K562 (cell line): ENCODE measurements at regions not wholly inside any gene's neighbourhood (a gene's known extent, or its start where the extent isn't known, plus 50 kb on each side); places are given as distances from the start of the nearest gene placed in this dataset.

Source experiments
- CBX2 ChIP-seq: fragments of 200-600 bp; sonication (generic); IDR thresholded peaks from one replicate; pipeline ENCODE4 v1.6.1; 2012; ENCODE audit warnings: mild to moderate bottlenecking, low read length, inconsistent platforms; ENCODE audit not compliant: insufficient read depth, poor library complexity, severe bottlenecking
- CEBPB ChIP-seq: fragments of 450-650 bp; IDR thresholded peaks from 2 replicates; pipeline ENCODE4 v1.6.1; 2016; ENCODE audit warnings: missing genetic modification characterization, missing compliant biosample characterization
- CEBPG ChIP-seq, 3 experiments: fragments of 200-800 bp in 1 of 3; sonication (Bioruptor generic) in 1 of 3; sonication (generic) in 1 of 3; formaldehyde crosslinking in 1 of 3; IDR thresholded peaks in 2 of 3; conservative IDR thresholded peaks in 1 of 3; 2 replicates each; pipeline versions ENCODE4 v1.6.1 to v1.8.0; 2016 to 2022; ENCODE audit warnings: missing compliant biosample characterization in 2 of 3, missing genetic modification characterization in 2 of 3, mild to moderate bottlenecking in 1 of 3, missing genetic modification reagents in 1 of 3
- EHMT2 ChIP-seq: fragments of 450-650 bp; IDR thresholded peaks from 2 replicates; pipeline ENCODE4 v1.6.1; 2018; ENCODE audit warnings: antibody characterized with exemption
- EP300 ChIP-seq: IDR thresholded peaks from 2 replicates; pipeline ENCODE4 v1.6.1; 2012; ENCODE audit warnings: low read length, improper control_type of control experiment
- EP400 ChIP-seq: fragments of 450-650 bp; IDR thresholded peaks from 2 replicates; pipeline ENCODE4 v1.6.1; 2017; ENCODE audit warnings: antibody characterized with exemption, mild to moderate bottlenecking, moderate library complexity
- ESRRA ChIP-seq: fragments of 450-650 bp; IDR thresholded peaks from 2 replicates; pipeline ENCODE4 v1.6.1; 2014; ENCODE audit warnings: low read depth, mild to moderate bottlenecking, moderate library complexity, borderline replicate concordance
- GABPA ChIP-seq: fragments of 200-800 bp; sonication (Bioruptor generic); conservative IDR thresholded peaks from 2 replicates; pipeline ENCODE4 v1.6.1; 2016; ENCODE audit warnings: low read depth, missing genetic modification characterization, missing compliant biosample characterization
- HMG20B ChIP-seq: fragments of 250-450 bp; sonication (Bioruptor Pico); IDR thresholded peaks from 2 replicates; pipeline ENCODE4 v1.5.0; 2021; ENCODE audit warnings: mild to moderate bottlenecking
- HMGN3 ChIP-seq: IDR thresholded peaks from 2 replicates; pipeline ENCODE4 v1.6.1; 2011; ENCODE audit warnings: borderline replicate concordance, low read depth, mild to moderate bottlenecking, mixed read lengths, low read length; ENCODE audit not compliant: insufficient read length; ENCODE audit errors: extremely low read depth
- HOXB6 ChIP-seq: fragments of 250-450 bp; sonication (Bioruptor Pico); IDR thresholded peaks from 2 replicates; pipeline ENCODE4 v1.5.1; 2022; ENCODE audit warnings: mild to moderate bottlenecking, borderline replicate concordance
- JUN ChIP-seq, 2 experiments: sonication (generic) in 1 of 2; formaldehyde crosslinking in 1 of 2; IDR thresholded peaks; 2 replicates each; pipeline versions ENCODE4 v1.6.1 to v1.8.0; 2012 to 2022; ENCODE audit warnings: borderline replicate concordance in 2 of 2, mild to moderate bottlenecking in 2 of 2, improper control_type of control experiment in 1 of 2, low read depth in 1 of 2, low read length in 1 of 2, missing genetic modification reagents in 1 of 2
- MECOM ChIP-seq: fragments of 250-450 bp; sonication (Bioruptor Pico); IDR thresholded peaks from 2 replicates; pipeline ENCODE4 v1.8.0; 2022; ENCODE audit warnings: inconsistent platforms
- NCOA2 ChIP-seq, 2 experiments: fragments of 450-650 bp; IDR thresholded peaks; 2 replicates each; pipeline ENCODE4 v1.6.1; 2018; ENCODE audit warnings: mild to moderate bottlenecking in 2 of 2, moderate library complexity in 1 of 2; ENCODE audit not compliant: partially characterized antibody in 2 of 2
- NEUROD1 ChIP-seq: fragments of 150-350 bp; IDR thresholded peaks from 2 replicates; pipeline ENCODE4 v1.6.1; 2014; ENCODE audit warnings: borderline replicate concordance, low read length, low read depth; ENCODE audit not compliant: partially characterized antibody
- PHF20 ChIP-seq: fragments of 450-650 bp; IDR thresholded peaks from 2 replicates; pipeline ENCODE4 v1.6.1; 2018; ENCODE audit not compliant: partially characterized antibody
- RAD21 ChIP-seq, 2 experiments: fragments of 250-450 bp in 1 of 2; fragments of 450-650 bp in 1 of 2; sonication (Bioruptor Pico) in 1 of 2; formaldehyde crosslinking in 1 of 2; IDR thresholded peaks in 1 of 2; conservative IDR thresholded peaks in 1 of 2; 2 replicates each; pipeline versions ENCODE4 v1.4.0 to v1.8.0; 2020 to 2022; ENCODE audit warnings: mild to moderate bottlenecking in 2 of 2, moderate library complexity in 1 of 2
- RBM25 ChIP-seq: fragments of 200-400 bp; formaldehyde crosslinking; IDR thresholded peaks from 2 replicates; pipeline ENCODE4 v1.6.1; 2018; ENCODE audit warnings: low read length, low read depth, moderate library complexity; ENCODE audit not compliant: severe bottlenecking
- TAF7 ChIP-seq: fragments of 450-650 bp; IDR thresholded peaks from 2 replicates; pipeline ENCODE4 v1.6.1; 2016; ENCODE audit warnings: missing genetic modification characterization, missing compliant biosample characterization
- ZBED1 ChIP-seq: IDR thresholded peaks from 2 replicates; pipeline ENCODE4 v1.6.1; 2014
- ZBTB7A ChIP-seq: IDR thresholded peaks from 2 replicates; pipeline ENCODE4 v1.6.1; 2011; ENCODE audit warnings: low read depth, mild to moderate bottlenecking, low read length, moderate library complexity, borderline replicate concordance; ENCODE audit not compliant: control insufficient read depth
- ZNF316 ChIP-seq: fragments of 450-650 bp; IDR thresholded peaks from 2 replicates; pipeline ENCODE4 v1.6.1; 2016
- TF ChIP-seq, protein P1 (sequence below), 2 experiments: IDR thresholded peaks; 2 replicates each; pipeline ENCODE4 v1.6.1; 2012; ENCODE audit warnings: improper control_type of control experiment in 2 of 2, low read depth in 2 of 2, low read length in 2 of 2, borderline replicate concordance in 1 of 2

DNA sequence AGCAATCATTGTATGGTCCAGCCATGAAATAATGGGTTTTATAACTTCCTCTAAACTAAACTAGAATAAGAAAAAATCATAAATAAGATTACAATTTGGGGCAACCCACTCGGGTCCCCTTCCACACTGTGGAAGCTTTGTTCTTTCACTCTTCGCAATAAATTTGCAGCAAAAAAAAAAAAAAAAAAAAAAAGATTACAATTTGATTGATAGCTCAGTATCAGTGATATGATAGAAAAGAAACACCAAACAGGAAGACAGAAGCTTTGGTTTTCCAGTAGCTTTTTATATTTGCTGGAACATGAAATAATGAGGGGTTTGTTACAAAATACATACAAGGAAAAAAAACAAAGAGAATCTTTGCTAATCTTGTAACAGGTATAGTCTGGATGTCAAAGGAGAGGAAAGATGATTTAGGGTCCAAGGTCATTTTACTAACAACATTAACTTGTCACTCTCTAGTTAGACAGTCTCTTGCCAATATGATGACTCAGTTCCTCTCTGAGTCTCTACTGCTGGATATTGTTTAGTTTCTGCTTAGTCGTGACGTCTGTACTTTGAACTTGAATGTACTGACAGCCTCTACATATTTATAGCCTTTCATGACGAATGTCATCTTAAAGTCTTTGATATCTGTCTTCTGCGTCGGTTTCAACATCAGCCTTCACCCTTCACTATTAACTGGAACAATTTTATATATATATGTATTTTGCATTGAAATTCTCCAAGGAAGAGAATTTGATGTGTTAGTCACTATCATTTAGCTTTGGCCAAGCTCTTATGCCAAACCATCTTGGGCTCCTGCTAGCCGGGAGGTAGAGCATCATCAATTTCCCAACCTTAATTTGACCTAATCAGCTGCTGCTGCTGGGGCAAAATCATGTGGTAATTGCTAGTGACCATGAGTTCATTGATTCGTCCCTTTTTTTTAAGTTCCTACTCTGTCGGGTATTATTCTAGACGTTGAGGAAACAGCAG lies 213.1 kb upstream of the STXBP5 start (continued):
- TF ChIP-seq NEUROD1 (no peak), ZBED1 (no peak), NCOA2 (IDR thresholded peaks at IDR 0.05; ENCODE audit: partially characterized antibody in 2 of 2) (no peak), RBM25 (no peak), EHMT2 (peak; percentile 30; the same call in 1 of the 2 replicates), EP300 (peak; percentile 57; the same call in 1 of the 2 replicates), CEBPB (tag) (peak; percentile 45; the same call in 1 of the 2 replicates), HMG20B (no peak), ZNF316 (peak; percentile 97), EP400 (no peak), ZBTB7A (no peak), GABPA (peak; percentile 47), JUN (IDR thresholded peaks at IDR 0.05; ENCODE audit: borderline replicate concordance, low read depth, low read length) (peak; percentile 81), JUN (CRISPR knock-in tag; IDR thresholded peaks at IDR 0.05; ENCODE audit: borderline replicate concordance) (no peak), CEBPG (CRISPR knock-in tag; IDR thresholded peaks at IDR 0.05) (no peak), CEBPG (tag; conservative IDR thresholded peaks at IDR 0.05 in 1 of 2, IDR thresholded peaks at IDR 0.05 in 1 of 2) (peak; percentile 34 to 60; a peak in 2 of 4 replicates), CBX2 (no peak), TAF7 (tag) (no peak), RAD21 (CRISPR knock-in tag; conservative IDR thresholded peaks at IDR 0.05 in 1 of 2, IDR thresholded peaks at IDR 0.05 in 1 of 2) (no peak), ESRRA (peak; percentile 72), HOXB6 (CRISPR knock-in tag) (no peak), MECOM (CRISPR knock-in tag) (peak; percentile 70; the same call in 1 of the 2 replicates), PHF20 (no peak), HMGN3 (no peak)
- TF ChIP-seq, protein P1, sequence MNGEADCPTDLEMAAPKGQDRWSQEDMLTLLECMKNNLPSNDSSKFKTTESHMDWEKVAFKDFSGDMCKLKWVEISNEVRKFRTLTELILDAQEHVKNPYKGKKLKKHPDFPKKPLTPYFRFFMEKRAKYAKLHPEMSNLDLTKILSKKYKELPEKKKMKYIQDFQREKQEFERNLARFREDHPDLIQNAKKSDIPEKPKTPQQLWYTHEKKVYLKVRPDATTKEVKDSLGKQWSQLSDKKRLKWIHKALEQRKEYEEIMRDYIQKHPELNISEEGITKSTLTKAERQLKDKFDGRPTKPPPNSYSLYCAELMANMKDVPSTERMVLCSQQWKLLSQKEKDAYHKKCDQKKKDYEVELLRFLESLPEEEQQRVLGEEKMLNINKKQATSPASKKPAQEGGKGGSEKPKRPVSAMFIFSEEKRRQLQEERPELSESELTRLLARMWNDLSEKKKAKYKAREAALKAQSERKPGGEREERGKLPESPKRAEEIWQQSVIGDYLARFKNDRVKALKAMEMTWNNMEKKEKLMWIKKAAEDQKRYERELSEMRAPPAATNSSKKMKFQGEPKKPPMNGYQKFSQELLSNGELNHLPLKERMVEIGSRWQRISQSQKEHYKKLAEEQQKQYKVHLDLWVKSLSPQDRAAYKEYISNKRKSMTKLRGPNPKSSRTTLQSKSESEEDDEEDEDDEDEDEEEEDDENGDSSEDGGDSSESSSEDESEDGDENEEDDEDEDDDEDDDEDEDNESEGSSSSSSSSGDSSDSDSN (IDR thresholded peaks at IDR 0.05; ENCODE audit: borderline replicate concordance in 1 of 2, low read depth in 2 of 2, low read length in 2 of 2) = no peak
